HepG2 (cell line): ENCODE measurements at regions not wholly inside any gene's neighbourhood (a gene's known extent, or its start where the extent isn't known, plus 50 kb on each side); places are given as distances from the start of the nearest gene placed in this dataset.

Source experiments
- ATAC-seq: fragments of 200-7000 bp; cut with Tn5 transposase; 3 replicates; pipeline ENCODE4 v1.9.1; 2020; ENCODE audit warnings: mild to moderate bottlenecking, moderate library complexity
- BruUV-seq: library from RNA; stranded (reverse); fragments of 400-500 nt; replicated peaks from 2 replicates; lab custom pipeline; 2021; lab: Mats Ljungman, UMichigan
- CTCF ChIA-PET: fragments of 300-600 bp; formaldehyde crosslinking; extraction: SDS; loops from one replicate; lab custom pipeline; 2021; ENCODE audit warnings: low total read pairs, inconsistent platforms, low intra/inter-chr PET ratio; lab: Yijun Ruan, JAX
- POLR2A ChIA-PET: fragments of 350-600 bp; sonication (Branson Sonifier 250); formaldehyde crosslinking; loops from one replicate; lab custom pipeline; 2020; ENCODE audit warnings: antibody characterized with exemption, inconsistent platforms; lab: Yijun Ruan, JAX
- DNase-seq: peaks from one replicate; pipeline ENCODE4 v3.0.0-alpha.2; 2015; ENCODE audit warnings: low spot score
- FAIRE-seq: peaks from 3 replicates; lab custom pipeline; 2011; peaks lifted over from hg19 to GRCh38; lab: Jason Lieb, UNC
- H2AFZ ChIP-seq: one replicate; pipeline ENCODE4 v1.6.1; 2011; ENCODE audit warnings: low read length, inconsistent platforms
- H3K27ac ChIP-seq: fragments of 300-600 bp; 3 replicates; pipeline ENCODE4 v1.8.0; 2011; ENCODE audit warnings: mixed run types, mild to moderate bottlenecking, mixed read lengths, low read length, inconsistent platforms; ENCODE audit not compliant: insufficient read depth; ENCODE audit errors: extremely low read length
- H3K27me3 ChIP-seq, 2 experiments: fragments of 200-600 bp in 1 of 2; 2 replicates in 1 of 2; 3 replicates in 1 of 2; pipeline versions ENCODE4 v1.6.0 to v1.8.0; 2011; ENCODE audit warnings: low read length in 2 of 2, mild to moderate bottlenecking in 2 of 2, moderate library complexity in 2 of 2, inconsistent platforms in 1 of 2; ENCODE audit not compliant: insufficient read depth in 2 of 2, control insufficient read depth in 1 of 2
- H3K36me3 ChIP-seq, 2 experiments: fragments of 200-600 bp in 1 of 2; replicated peaks in 1 of 2; 2 replicates in 1 of 2; 3 replicates in 1 of 2; pipeline versions ENCODE4 v1.5.1 to v1.8.0; 2011; ENCODE audit warnings: low read length in 2 of 2, inconsistent platforms in 1 of 2; ENCODE audit not compliant: insufficient read depth in 2 of 2, control insufficient read depth in 1 of 2
- H3K4me1 ChIP-seq: 2 replicates; pipeline ENCODE4 v1.5.1; 2012; ENCODE audit warnings: low read length, inconsistent platforms; ENCODE audit not compliant: insufficient read depth
- H3K4me2 ChIP-seq: 2 replicates; pipeline ENCODE4 v1.6.0; 2011; ENCODE audit warnings: low read depth, low read length, inconsistent platforms
- H3K4me3 ChIP-seq, 3 experiments: fragments of 200-600 bp in 1 of 3; sonication (generic), shearing (Covaris generic) in 1 of 3; replicated peaks in 1 of 3; 2 replicates each; pipeline ENCODE4 v1.5.1; 2011 to 2016; ENCODE audit warnings: low read length in 3 of 3, inconsistent platforms in 2 of 3, low read depth in 2 of 3, mild to moderate bottlenecking in 2 of 3, control low read depth in 1 of 3, mixed read lengths in 1 of 3; ENCODE audit not compliant: insufficient read depth in 1 of 3
- H3K79me2 ChIP-seq: one replicate; pipeline ENCODE4 v1.6.1; 2011; ENCODE audit warnings: low read length, inconsistent platforms; ENCODE audit not compliant: insufficient read depth
- H3K9ac ChIP-seq: 2 replicates; pipeline ENCODE4 v1.6.0; 2011; ENCODE audit warnings: mild to moderate bottlenecking, low read depth, low read length, inconsistent platforms; ENCODE audit not compliant: insufficient read depth
- H3K9me3 ChIP-seq: 2 replicates; pipeline ENCODE4 v1.5.1; 2012; ENCODE audit warnings: mild to moderate bottlenecking, low read length
- H4K20me1 ChIP-seq: 2 replicates; pipeline ENCODE4 v1.6.0; 2011; ENCODE audit warnings: inconsistent platforms, mild to moderate bottlenecking, low read length, moderate library complexity; ENCODE audit not compliant: insufficient read depth
- CSRNP2 ChIP-seq: sonication (generic); formaldehyde crosslinking; conservative IDR thresholded peaks from 2 replicates; pipeline ENCODE4 v1.8.0; 2022; ENCODE audit warnings: low read depth, missing genetic modification reagents
- DNMT3B ChIP-seq: conservative IDR thresholded peaks from 2 replicates; pipeline ENCODE4 v1.6.1; 2016; ENCODE audit warnings: missing biosample characterization, control low read depth
- KLF12 ChIP-seq: sonication (generic); formaldehyde crosslinking; IDR thresholded peaks from 2 replicates; pipeline ENCODE4 v1.4.0; 2020; ENCODE audit warnings: missing genetic modification reagents, borderline replicate concordance
- MAFF ChIP-seq: IDR thresholded peaks from 2 replicates; pipeline ENCODE4 v1.6.1; 2011; ENCODE audit warnings: low read depth, low read length, improper control_type of control experiment
- MAFK ChIP-seq, 2 experiments: IDR thresholded peaks in 1 of 2; conservative IDR thresholded peaks in 1 of 2; 2 replicates each; pipeline ENCODE4 v1.6.1; 2011; ENCODE audit warnings: improper control_type of control experiment in 2 of 2, low read length in 2 of 2
- SP2 ChIP-seq: sonication (generic); formaldehyde crosslinking; IDR thresholded peaks from 2 replicates; pipeline ENCODE4 v1.5.1; 2020; ENCODE audit warnings: mild to moderate bottlenecking, missing genetic modification reagents
- TCF7L2 ChIP-seq: IDR thresholded peaks from 2 replicates; pipeline ENCODE4 v1.6.1; 2011; ENCODE audit warnings: mild to moderate bottlenecking, low read depth, low read length, moderate library complexity
- TEF ChIP-seq: sonication (generic); formaldehyde crosslinking; IDR thresholded peaks from 2 replicates; pipeline ENCODE4 v1.5.0; 2020; ENCODE audit warnings: missing genetic modification reagents
- TMF1 ChIP-seq: sonication (generic); formaldehyde crosslinking; IDR thresholded peaks from 2 replicates; pipeline ENCODE4 v1.8.1; 2022; ENCODE audit warnings: low read depth, missing genetic modification reagents
- ZBTB2 ChIP-seq: sonication (generic); formaldehyde crosslinking; IDR thresholded peaks from 2 replicates; pipeline ENCODE4 v1.8.0; 2022; ENCODE audit warnings: low read depth, missing genetic modification reagents
- ZC3H4 ChIP-seq: sonication (generic); formaldehyde crosslinking; IDR thresholded peaks from 2 replicates; pipeline ENCODE4 v1.4.0; 2020; ENCODE audit warnings: missing genetic modification reagents, borderline replicate concordance
- ZKSCAN5 ChIP-seq: sonication (generic); formaldehyde crosslinking; IDR thresholded peaks from 2 replicates; pipeline ENCODE4 v1.5.1; 2020; ENCODE audit warnings: mild to moderate bottlenecking, missing genetic modification reagents
- ZNF761 ChIP-seq: sonication (generic); formaldehyde crosslinking; conservative IDR thresholded peaks from 2 replicates; pipeline ENCODE4 v1.4.0; 2020; ENCODE audit warnings: mild to moderate bottlenecking, missing genetic modification reagents
- WGBS: methylation state at CpG from one replicate; pipeline ENCODE4 v1.1.6; 2017; ENCODE audit warnings: low lambda C conversion rate; 5-methylcytosine and 5-hydroxymethylcytosine counted together
- in situ Hi-C: cut with HindIII; loops from 2 replicates; pipeline ENCODE4 v1.10.0; 2017; ENCODE audit warnings: low pct_unique_long_range_greater_than_20kb; ENCODE audit not compliant: extremely low pct_ligation_motif_present
- intact Hi-C: fragments of 100-400 bp; cut with micrococcal nuclease; formaldehyde crosslinking; loops from one replicate; pipeline ENCODE4 v1.10.0; 2022; ENCODE audit not compliant: unreplicated experiment

- ATAC-seq (no peak), FAIRE-seq (no peak), DNase-seq (no peak)
- peaks cover 54% of the 10 kb centered on the region for H3K9me3 ChIP-seq
- no peaks in the 10 kb centered on the region for H3K79me2 ChIP-seq
- H3K9ac ChIP-seq, result no peak overlapping the region
- in situ Hi-C loops, result no loop called here
- no peak overlapping the region for H3K4me2 ChIP-seq
- H3K4me3 ChIP-seq, result no peak overlapping the region
- CTCF ChIA-PET, result no interaction called here
- no peaks in the 10 kb centered on the region for H3K4me1 ChIP-seq
- intact Hi-C loops, result no loop called here
- no peak overlapping the region for H2AFZ ChIP-seq
- 5% methylated on average over 4 of the region's 4 CpGs for WGBS
- POLR2A ChIA-PET, result no interaction called here
- no peak for TF ChIP-seq ZNF761 (CRISPR knock-in tag)
- TF ChIP-seq KLF12 (CRISPR knock-in tag), result no peak
- TF ChIP-seq ZKSCAN5, result no peak
- no peak for TF ChIP-seq ZC3H4 (CRISPR knock-in tag)
- TF ChIP-seq TCF7L2, result no peak
- no peak for TF ChIP-seq DNMT3B (CRISPR knock-in tag)
- no peak for TF ChIP-seq TMF1
- TF ChIP-seq SP2 (CRISPR knock-in tag), result no peak
- TF ChIP-seq MAFK (conservative IDR thresholded peaks at IDR 0.05 in 1 of 2, IDR thresholded peaks at IDR 0.05 in 1 of 2; ENCODE audit: low read length in 2 of 2), result peak; percentile 47 to 70; a peak in 3 of 4 replicates
- TF ChIP-seq MAFF, result peak; percentile 61
- no peak for TF ChIP-seq ZBTB2 (CRISPR knock-in tag)
- TF ChIP-seq TEF (CRISPR knock-in tag), result no peak
- TF ChIP-seq CSRNP2 (CRISPR knock-in tag), result no peak
- no TSS peak for BruUV-seq
- no peak overlapping the region for H3K27ac ChIP-seq
- no peaks in the 10 kb centered on the region for H3K27me3 ChIP-seq
- no peaks in the 10 kb centered on the region for H4K20me1 ChIP-seq
- no peaks in the 10 kb centered on the region for H3K36me3 ChIP-seq
These were observed 1075.8 kb upstream of the FLRT2 start for GRCh38 chr14:84454114-84454513.
